Gastrocnemius medialis (tissue), 4 donors: ENCODE measurements at regions not wholly inside any gene's neighbourhood (a gene's known extent, or its start where the extent isn't known, plus 50 kb on each side); places are given as distances from the start of the nearest gene placed in this dataset.
"Not testable (repeated sequence)": the region's sequence is repeated elsewhere in the genome, so short reads cannot be mapped to it uniquely, and the experiment has no call there.

Experiments used
- POLR2A ChIP-seq, 2 donors: fragments of 450-650 bp; IDR thresholded peaks; one replicate each; pipeline ENCODE4 v1.6.1; 2017; ENCODE audit warnings: antibody characterized with exemption in 2 of 2, mild to moderate bottlenecking in 2 of 2, moderate library complexity in 2 of 2
- TF ChIP-seq, protein P1 (sequence below), 5 experiments: fragments of 450-650 bp in 3 of 5; fragments of 200-600 bp in 2 of 5; sonication (generic) in 2 of 5; IDR thresholded peaks in 4 of 5; conservative IDR thresholded peaks in 1 of 5; 1 replicate in 4 of 5; 2 replicates in 1 of 5; pipeline ENCODE4 v1.5.1; 2016 to 2019; ENCODE audit warnings: antibody characterized with exemption in 5 of 5, mild to moderate bottlenecking in 3 of 5, moderate library complexity in 3 of 5

DNA sequence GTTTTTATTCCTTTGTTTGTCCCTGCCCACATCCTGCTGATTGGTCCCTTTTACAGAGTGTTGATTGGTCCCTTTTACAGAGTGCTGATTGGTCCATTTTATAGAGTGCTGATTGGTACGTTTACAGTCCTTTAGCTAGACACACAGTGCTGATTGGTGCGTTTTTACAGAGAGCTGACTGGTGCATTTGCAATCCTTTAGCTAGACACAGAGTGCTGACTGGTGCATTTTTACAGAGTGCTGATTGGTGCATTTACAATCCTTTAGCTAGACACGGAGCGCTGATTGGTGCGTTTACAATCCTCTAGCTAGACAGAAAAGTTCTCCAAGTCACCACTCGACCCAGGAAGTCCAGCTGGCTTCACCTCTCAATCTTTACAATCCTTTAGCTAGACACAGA lies 330.4 kb downstream of the NAF1 start:
- TF ChIP-seq, protein P1, sequence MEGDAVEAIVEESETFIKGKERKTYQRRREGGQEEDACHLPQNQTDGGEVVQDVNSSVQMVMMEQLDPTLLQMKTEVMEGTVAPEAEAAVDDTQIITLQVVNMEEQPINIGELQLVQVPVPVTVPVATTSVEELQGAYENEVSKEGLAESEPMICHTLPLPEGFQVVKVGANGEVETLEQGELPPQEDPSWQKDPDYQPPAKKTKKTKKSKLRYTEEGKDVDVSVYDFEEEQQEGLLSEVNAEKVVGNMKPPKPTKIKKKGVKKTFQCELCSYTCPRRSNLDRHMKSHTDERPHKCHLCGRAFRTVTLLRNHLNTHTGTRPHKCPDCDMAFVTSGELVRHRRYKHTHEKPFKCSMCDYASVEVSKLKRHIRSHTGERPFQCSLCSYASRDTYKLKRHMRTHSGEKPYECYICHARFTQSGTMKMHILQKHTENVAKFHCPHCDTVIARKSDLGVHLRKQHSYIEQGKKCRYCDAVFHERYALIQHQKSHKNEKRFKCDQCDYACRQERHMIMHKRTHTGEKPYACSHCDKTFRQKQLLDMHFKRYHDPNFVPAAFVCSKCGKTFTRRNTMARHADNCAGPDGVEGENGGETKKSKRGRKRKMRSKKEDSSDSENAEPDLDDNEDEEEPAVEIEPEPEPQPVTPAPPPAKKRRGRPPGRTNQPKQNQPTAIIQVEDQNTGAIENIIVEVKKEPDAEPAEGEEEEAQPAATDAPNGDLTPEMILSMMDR (IDR thresholded peaks at IDR 0.05 in 4 of 5, conservative IDR thresholded peaks at IDR 0.05 in 1 of 5) = not testable (repeated sequence)
- not testable (repeated sequence) for TF ChIP-seq POLR2A (IDR thresholded peaks at IDR 0.05)
